ENCODE measurements at regions not wholly inside any gene's neighbourhood (a gene's known extent, or its start where the extent isn't known, plus 50 kb on each side); places are given as distances from the start of the nearest gene placed in this dataset.

DNA sequence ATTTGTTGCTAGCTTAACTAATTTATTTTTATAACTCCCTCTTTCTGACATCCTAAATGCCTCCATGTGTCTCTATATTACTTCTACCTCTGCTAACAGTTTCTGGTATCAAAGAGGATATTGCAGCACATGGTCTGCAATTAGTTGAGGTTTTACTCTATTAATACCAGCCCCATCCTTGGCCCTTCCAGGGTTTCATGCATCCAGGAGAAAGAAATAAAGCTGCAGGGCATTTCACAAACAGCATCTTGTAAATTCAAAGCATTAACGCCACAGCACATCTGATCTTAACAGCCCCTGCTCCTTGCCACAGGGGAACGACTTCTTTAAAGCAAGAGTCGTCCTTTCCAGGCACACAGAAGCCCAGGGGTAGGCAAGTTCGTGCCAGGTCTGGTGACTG, 258.9 kb downstream of the ICOS start:
- TF ChIP-seq EZH2 (IDR thresholded peaks at IDR 0.05; ENCODE audit: low read length) = no peak
- TF ChIP-seq, protein P1, sequence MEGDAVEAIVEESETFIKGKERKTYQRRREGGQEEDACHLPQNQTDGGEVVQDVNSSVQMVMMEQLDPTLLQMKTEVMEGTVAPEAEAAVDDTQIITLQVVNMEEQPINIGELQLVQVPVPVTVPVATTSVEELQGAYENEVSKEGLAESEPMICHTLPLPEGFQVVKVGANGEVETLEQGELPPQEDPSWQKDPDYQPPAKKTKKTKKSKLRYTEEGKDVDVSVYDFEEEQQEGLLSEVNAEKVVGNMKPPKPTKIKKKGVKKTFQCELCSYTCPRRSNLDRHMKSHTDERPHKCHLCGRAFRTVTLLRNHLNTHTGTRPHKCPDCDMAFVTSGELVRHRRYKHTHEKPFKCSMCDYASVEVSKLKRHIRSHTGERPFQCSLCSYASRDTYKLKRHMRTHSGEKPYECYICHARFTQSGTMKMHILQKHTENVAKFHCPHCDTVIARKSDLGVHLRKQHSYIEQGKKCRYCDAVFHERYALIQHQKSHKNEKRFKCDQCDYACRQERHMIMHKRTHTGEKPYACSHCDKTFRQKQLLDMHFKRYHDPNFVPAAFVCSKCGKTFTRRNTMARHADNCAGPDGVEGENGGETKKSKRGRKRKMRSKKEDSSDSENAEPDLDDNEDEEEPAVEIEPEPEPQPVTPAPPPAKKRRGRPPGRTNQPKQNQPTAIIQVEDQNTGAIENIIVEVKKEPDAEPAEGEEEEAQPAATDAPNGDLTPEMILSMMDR (optimal IDR thresholded peaks at IDR 0.05 in 1 of 3, IDR thresholded peaks at IDR 0.05 in 1 of 3, conservative IDR thresholded peaks at IDR 0.05 in 1 of 3; ENCODE audit: extremely low read depth in 1 of 3, insufficient read depth in 2 of 3, low read length in 3 of 3) = no peak

Data from keratinocyte (primary cell).